Stimulated activated CD4-positive, alpha-beta T cell treated with anti-CD3 and anti-CD28 coated beads, TNF-alpha, amount 100 ng/mL, for 1 hour (primary cell): ENCODE measurements at regions not wholly inside any gene's neighbourhood (a gene's known extent, or its start where the extent isn't known, plus 50 kb on each side); places are given as distances from the start of the nearest gene placed in this dataset.

Experiments
- DNase-seq, 3 donors: peaks; one replicate each; pipeline ENCODE4 v3.0.0-alpha.2; 2020; ENCODE audit warnings: low read depth in 3 of 3, low spot score in 1 of 3

DNA sequence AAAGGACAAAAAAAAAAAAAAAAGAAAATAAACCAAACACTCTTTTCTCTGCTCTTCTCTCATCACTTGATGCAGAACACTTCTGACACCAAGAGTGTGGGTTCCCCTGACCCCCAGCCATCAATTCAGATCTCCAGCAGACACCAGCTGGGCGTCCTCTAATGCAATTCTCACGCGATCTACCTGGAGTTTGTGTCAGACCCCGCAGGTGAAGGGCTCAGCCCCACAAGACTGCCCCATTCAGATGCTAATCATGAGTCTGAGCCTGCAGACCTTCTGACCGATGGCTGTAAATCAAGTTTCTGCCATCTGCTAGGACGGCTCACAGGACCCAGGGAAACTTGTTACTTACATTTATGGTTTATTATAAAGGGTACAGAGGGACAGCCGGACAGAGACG lies 133.6 kb upstream of the C1orf174 start:
- no peak for DNase-seq

- DNase-seq, result no peak
Observed at GRCh38 chr1:4034318-4034887, 134.3 kb upstream of the C1orf174 start.

- DNase-seq, result no peak
Observed at GRCh38 chr1:4044967-4045366, 144.9 kb upstream of the C1orf174 start.

- no peak for DNase-seq
Observed at GRCh38 chr1:4045397-4046010, 145.4 kb upstream of the C1orf174 start.

- no peak for DNase-seq
Observed at GRCh38 chr1:4046836-4047461, 146.9 kb upstream of the C1orf174 start.

DNA sequence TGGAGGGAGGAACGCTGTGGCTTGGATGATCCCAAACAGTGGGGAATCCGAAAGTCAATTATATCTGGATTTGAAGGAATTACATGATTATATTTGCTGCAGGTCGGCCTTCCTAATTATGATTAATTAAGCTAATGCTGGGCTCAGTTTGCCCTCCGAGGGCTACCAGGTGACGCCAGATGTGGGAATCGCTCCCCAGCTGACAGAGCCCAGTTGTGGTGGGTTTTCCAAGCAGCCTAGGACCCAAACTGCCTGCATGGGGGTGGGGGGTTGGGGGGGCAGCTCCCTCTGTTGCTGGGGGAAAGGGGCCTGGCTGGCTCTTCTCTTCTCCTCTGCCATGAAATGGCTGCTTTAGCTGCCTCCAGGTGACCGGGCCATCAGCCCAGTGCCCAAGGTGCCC lies 147.6 kb upstream of the C1orf174 start:
- DNase-seq, result no peak

GRCh38 chr1:4048076-4048475 lies 148.0 kb upstream of the C1orf174 start:
- DNase-seq, result no peak

GRCh38 chr1:4048921-4049320 lies 148.8 kb upstream of the C1orf174 start:
- no peak for DNase-seq

GRCh38 chr1:4050998-4051397 lies 150.9 kb upstream of the C1orf174 start:
- no peak for DNase-seq

GRCh38 chr1:4052657-4053056 lies 152.6 kb upstream of the C1orf174 start:
- no peak for DNase-seq

- no peak for DNase-seq
Observed at GRCh38 chr1:4053160-4053748, 153.2 kb upstream of the C1orf174 start.

DNA sequence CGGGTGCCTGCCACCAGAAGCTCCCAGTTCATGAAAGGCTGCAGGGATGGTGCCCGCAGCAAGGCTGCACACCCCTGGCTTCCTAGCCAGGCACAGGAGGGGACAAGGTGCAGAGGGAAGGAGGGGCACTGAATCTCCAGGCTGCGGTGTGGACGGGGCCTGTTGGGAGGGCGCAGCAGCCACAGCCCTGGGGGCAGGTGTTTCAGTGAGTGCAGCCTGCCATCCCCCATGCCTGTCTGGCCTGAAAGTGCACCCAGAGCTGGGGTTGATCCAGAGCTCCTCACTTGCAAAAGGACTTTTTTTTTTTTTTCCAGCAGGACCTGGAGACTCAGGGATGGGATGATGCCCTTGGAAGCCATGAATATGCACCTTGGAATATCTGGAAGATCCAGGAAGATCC lies 153.7 kb upstream of the C1orf174 start:
- DNase-seq, result no peak

DNA sequence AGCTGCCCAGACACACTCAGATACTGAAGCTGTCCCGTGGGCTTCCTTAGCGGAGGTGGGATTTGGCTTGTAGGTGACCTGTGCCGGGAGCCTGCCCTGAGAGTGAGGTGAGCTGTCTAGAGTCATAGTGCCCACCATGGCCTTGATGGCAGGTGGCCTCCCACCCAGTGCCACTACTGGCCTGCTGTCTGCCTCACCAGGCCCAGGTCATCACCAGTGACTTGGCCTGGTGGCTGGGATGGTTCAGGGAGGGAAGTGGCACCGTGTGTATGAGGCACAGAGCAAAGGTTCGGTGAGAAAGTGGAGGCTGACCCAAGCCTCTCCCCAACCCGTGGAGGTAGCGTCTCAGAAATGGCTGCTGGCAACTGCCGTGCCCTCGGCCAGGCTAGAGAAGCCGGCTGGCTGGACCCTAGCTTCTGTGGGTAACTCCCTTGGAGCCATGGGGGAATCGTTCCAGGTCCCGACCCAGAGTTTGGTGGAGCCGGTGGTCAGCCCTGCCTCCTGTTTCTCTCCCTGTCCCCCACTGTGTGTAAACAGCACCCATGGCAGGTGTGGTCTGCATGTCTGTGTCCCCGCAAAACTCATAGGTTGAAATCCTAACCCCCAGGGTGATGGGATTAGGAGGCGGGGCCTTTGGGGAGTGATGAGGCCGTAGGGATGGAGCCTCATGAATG lies 155.4 kb upstream of the C1orf174 start:
- DNase-seq, result no peak

DNA sequence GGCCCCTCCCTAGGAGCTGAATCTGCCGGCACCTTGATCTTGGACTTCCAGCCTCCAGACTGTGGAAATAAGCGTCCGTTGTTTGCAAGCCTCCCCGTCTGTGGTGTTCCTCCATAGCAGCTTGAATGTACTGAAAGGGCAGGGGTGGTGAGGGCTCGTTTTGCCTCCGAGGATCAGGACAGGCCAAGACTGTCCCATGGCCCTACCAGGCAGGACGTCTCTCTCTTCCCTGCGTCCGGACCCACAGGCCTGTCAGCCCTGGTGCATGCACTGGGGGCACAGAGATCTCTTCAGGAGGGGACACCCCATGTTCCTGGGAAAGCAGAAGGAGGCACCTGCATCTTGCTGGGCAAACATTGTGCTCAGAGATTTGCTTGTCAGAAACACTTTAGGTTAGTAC lies 156.3 kb upstream of the C1orf174 start:
- no peak for DNase-seq

GRCh38 chr1:4056989-4057388 lies 156.9 kb upstream of the C1orf174 start:
- no peak for DNase-seq

- DNase-seq, result no peak
Observed at GRCh38 chr1:4057603-4058002, 157.5 kb upstream of the C1orf174 start.

DNA sequence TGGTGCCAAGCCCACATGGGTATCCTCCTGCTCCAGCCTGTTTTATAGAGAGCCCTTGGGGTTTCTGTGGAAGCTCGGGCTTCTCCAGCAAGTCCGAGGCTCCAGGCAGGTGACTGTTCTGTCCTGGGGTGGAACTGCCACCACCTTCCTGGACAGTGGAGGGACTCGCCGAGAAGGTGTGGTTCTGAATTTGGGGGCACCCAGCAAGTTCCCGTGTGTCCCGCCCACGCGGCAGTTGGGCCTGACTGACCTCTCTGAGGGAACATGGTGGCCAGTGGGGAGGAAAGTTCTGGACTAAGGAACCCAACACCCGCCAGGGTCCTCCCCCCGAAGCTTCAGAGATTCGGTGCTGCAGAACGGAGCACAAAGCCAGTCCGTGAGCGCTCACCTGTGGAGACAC lies 158.1 kb upstream of the C1orf174 start:
- no peak for DNase-seq

GRCh38 chr1:4058706-4059105 lies 158.6 kb upstream of the C1orf174 start:
- no peak for DNase-seq

DNA sequence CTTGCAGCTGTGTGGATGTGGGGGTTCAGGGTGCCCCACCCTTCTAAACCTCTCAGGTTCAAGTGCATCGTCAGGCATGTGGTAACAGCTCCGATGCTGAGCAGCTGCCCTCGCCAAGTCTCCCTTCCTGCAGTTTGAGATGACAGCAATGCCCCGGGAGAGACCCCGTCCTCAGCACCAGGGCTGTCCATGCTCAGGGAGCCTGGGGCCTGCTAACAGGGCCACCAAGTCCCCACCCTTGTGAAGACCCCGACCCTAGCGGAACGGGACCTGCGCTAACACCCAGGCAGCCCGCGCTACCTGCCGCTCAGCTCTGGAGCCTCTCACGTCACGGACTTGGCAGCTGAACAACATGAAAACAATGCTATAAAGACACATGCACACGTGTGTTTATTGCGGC lies 159.2 kb upstream of the C1orf174 start:
- no peak for DNase-seq

- DNase-seq, result no peak
Observed at GRCh38 chr1:4060850-4061249, 160.8 kb upstream of the C1orf174 start.

- DNase-seq, result no peak
Observed at GRCh38 chr1:4061521-4062031, 161.5 kb upstream of the C1orf174 start.

GRCh38 chr1:4062041-4062440 lies 162.0 kb upstream of the C1orf174 start:
- DNase-seq, result no peak
